ENCODE measurements at regions not wholly inside any gene's neighbourhood (a gene's known extent, or its start where the extent isn't known, plus 50 kb on each side); places are given as distances from the start of the nearest gene placed in this dataset.

GRCh38 chr12:93015871-93016751, 87.0 kb upstream of the EEA1 start:
- Histone ChIP-seq H3K9ac (ENCODE audit: low read length in 2 of 2) (no peak overlapping the region), H3K36me3 (ENCODE audit: control insufficient read depth in 2 of 2, insufficient read depth in 2 of 2, low read length in 2 of 2) (no peaks in the 10 kb centered on the region), H3K27me3 (ENCODE audit: control insufficient read depth in 1 of 2, insufficient read depth in 2 of 2, low read length in 2 of 2) (no peaks in the 10 kb centered on the region), H3K27ac (ENCODE audit: low read length) (no peak overlapping the region), H3K4me3 (ENCODE audit: low read length in 2 of 2) (no peak overlapping the region), H3K9me3 (ENCODE audit: control insufficient read depth in 2 of 2, low read length in 2 of 2) (no peaks in the 10 kb centered on the region), H3K4me1 (ENCODE audit: control insufficient read depth, insufficient read depth, low read length) (no peaks in the 10 kb centered on the region)

- Histone ChIP-seq H3K9me3 (ENCODE audit: control insufficient read depth in 2 of 2, low read length in 2 of 2) (no peaks in the 10 kb centered on the region), H3K4me3 (ENCODE audit: low read length in 2 of 2) (no peak overlapping the region), H3K27ac (ENCODE audit: low read length) (no peak overlapping the region), H3K4me1 (ENCODE audit: control insufficient read depth, insufficient read depth, low read length) (no peaks in the 10 kb centered on the region), H3K27me3 (ENCODE audit: control insufficient read depth in 1 of 2, insufficient read depth in 2 of 2, low read length in 2 of 2) (no peaks in the 10 kb centered on the region), H3K36me3 (ENCODE audit: control insufficient read depth in 2 of 2, insufficient read depth in 2 of 2, low read length in 2 of 2) (no peaks in the 10 kb centered on the region), H3K9ac (ENCODE audit: low read length in 2 of 2) (no peak overlapping the region)
Observed at GRCh38 chr12:93016752-93017350, 87.8 kb upstream of the EEA1 start.

- Histone ChIP-seq H3K36me3 (ENCODE audit: control insufficient read depth in 2 of 2, insufficient read depth in 2 of 2, low read length in 2 of 2) (no peaks in the 10 kb centered on the region), H3K27ac (ENCODE audit: low read length) (no peak overlapping the region), H3K4me3 (ENCODE audit: low read length in 2 of 2) (no peak overlapping the region), H3K9ac (ENCODE audit: low read length in 2 of 2) (no peak overlapping the region), H3K9me3 (ENCODE audit: control insufficient read depth in 2 of 2, low read length in 2 of 2) (no peaks in the 10 kb centered on the region), H3K4me1 (ENCODE audit: control insufficient read depth, insufficient read depth, low read length) (no peaks in the 10 kb centered on the region), H3K27me3 (ENCODE audit: control insufficient read depth in 1 of 2, insufficient read depth in 2 of 2, low read length in 2 of 2) (no peaks in the 10 kb centered on the region)
Observed at GRCh38 chr12:93018610-93019009, 89.5 kb upstream of the EEA1 start.

- Histone ChIP-seq H3K9me3 (ENCODE audit: control insufficient read depth in 2 of 2, low read length in 2 of 2) (no peaks in the 10 kb centered on the region), H3K27me3 (ENCODE audit: control insufficient read depth in 1 of 2, insufficient read depth in 2 of 2, low read length in 2 of 2) (no peaks in the 10 kb centered on the region), H3K9ac (ENCODE audit: low read length in 2 of 2) (no peak overlapping the region), H3K36me3 (ENCODE audit: control insufficient read depth in 2 of 2, insufficient read depth in 2 of 2, low read length in 2 of 2) (no peaks in the 10 kb centered on the region), H3K27ac (ENCODE audit: low read length) (no peak overlapping the region), H3K4me1 (ENCODE audit: control insufficient read depth, insufficient read depth, low read length) (no peaks in the 10 kb centered on the region), H3K4me3 (ENCODE audit: low read length in 2 of 2) (no peak overlapping the region)
Observed at GRCh38 chr12:93019212-93019927, 90.3 kb upstream of the EEA1 start.

- H3K9ac ChIP-seq (ENCODE audit: low read length in 2 of 2), result no peak overlapping the region
- no peaks in the 10 kb centered on the region for H3K9me3 ChIP-seq (ENCODE audit: control insufficient read depth in 2 of 2, low read length in 2 of 2)
- H3K4me3 ChIP-seq (ENCODE audit: low read length in 2 of 2), result no peak overlapping the region
- H3K27me3 ChIP-seq (ENCODE audit: control insufficient read depth in 1 of 2, insufficient read depth in 2 of 2, low read length in 2 of 2), result no peaks in the 10 kb centered on the region
- no peaks in the 10 kb centered on the region for H3K4me1 ChIP-seq (ENCODE audit: control insufficient read depth, insufficient read depth, low read length)
- no peaks in the 10 kb centered on the region for H3K36me3 ChIP-seq (ENCODE audit: control insufficient read depth in 2 of 2, insufficient read depth in 2 of 2, low read length in 2 of 2)
- no peak overlapping the region for H3K27ac ChIP-seq (ENCODE audit: low read length)
Observed at GRCh38 chr12:93019975-93020630, 91.0 kb upstream of the EEA1 start.

GRCh38 chr12:93020631-93021597, 91.8 kb upstream of the EEA1 start:
- H3K9ac ChIP-seq (ENCODE audit: low read length in 2 of 2), result no peak overlapping the region
- H3K4me3 ChIP-seq (ENCODE audit: low read length in 2 of 2), result no peak overlapping the region
- no peaks in the 10 kb centered on the region for H3K9me3 ChIP-seq (ENCODE audit: control insufficient read depth in 2 of 2, low read length in 2 of 2)
- no peaks in the 10 kb centered on the region for H3K27me3 ChIP-seq (ENCODE audit: control insufficient read depth in 1 of 2, insufficient read depth in 2 of 2, low read length in 2 of 2)
- no peaks in the 10 kb centered on the region for H3K4me1 ChIP-seq (ENCODE audit: control insufficient read depth, insufficient read depth, low read length)
- no peaks in the 10 kb centered on the region for H3K36me3 ChIP-seq (ENCODE audit: control insufficient read depth in 2 of 2, insufficient read depth in 2 of 2, low read length in 2 of 2)
- no peak overlapping the region for H3K27ac ChIP-seq (ENCODE audit: low read length)

GRCh38 chr12:93022603-93023340, 93.7 kb upstream of the EEA1 start:
- Histone ChIP-seq H3K4me3 (ENCODE audit: low read length in 2 of 2) (no peak overlapping the region), H3K9me3 (ENCODE audit: control insufficient read depth in 2 of 2, low read length in 2 of 2) (no peaks in the 10 kb centered on the region), H3K27me3 (ENCODE audit: control insufficient read depth in 1 of 2, insufficient read depth in 2 of 2, low read length in 2 of 2) (no peaks in the 10 kb centered on the region), H3K36me3 (ENCODE audit: control insufficient read depth in 2 of 2, insufficient read depth in 2 of 2, low read length in 2 of 2) (no peaks in the 10 kb centered on the region), H3K27ac (ENCODE audit: low read length) (no peak overlapping the region), H3K9ac (ENCODE audit: low read length in 2 of 2) (no peak overlapping the region), H3K4me1 (ENCODE audit: control insufficient read depth, insufficient read depth, low read length) (no peaks in the 10 kb centered on the region)

GRCh38 chr12:93025145-93026103, 96.3 kb upstream of the EEA1 start:
- Histone ChIP-seq H3K4me3 (ENCODE audit: low read length in 2 of 2) (no peak overlapping the region), H3K27me3 (ENCODE audit: control insufficient read depth in 1 of 2, insufficient read depth in 2 of 2, low read length in 2 of 2) (no peaks in the 10 kb centered on the region), H3K4me1 (ENCODE audit: control insufficient read depth, insufficient read depth, low read length) (no peaks in the 10 kb centered on the region), H3K9ac (ENCODE audit: low read length in 2 of 2) (no peak overlapping the region), H3K36me3 (ENCODE audit: control insufficient read depth in 2 of 2, insufficient read depth in 2 of 2, low read length in 2 of 2) (no peaks in the 10 kb centered on the region), H3K27ac (ENCODE audit: low read length) (no peak overlapping the region), H3K9me3 (ENCODE audit: control insufficient read depth in 2 of 2, low read length in 2 of 2) (no peaks in the 10 kb centered on the region)

- Histone ChIP-seq H3K27me3 (ENCODE audit: control insufficient read depth in 1 of 2, insufficient read depth in 2 of 2, low read length in 2 of 2) (no peaks in the 10 kb centered on the region), H3K4me3 (ENCODE audit: low read length in 2 of 2) (no peak overlapping the region), H3K9me3 (ENCODE audit: control insufficient read depth in 2 of 2, low read length in 2 of 2) (no peaks in the 10 kb centered on the region), H3K27ac (ENCODE audit: low read length) (no peak overlapping the region), H3K9ac (ENCODE audit: low read length in 2 of 2) (no peak overlapping the region), H3K36me3 (ENCODE audit: control insufficient read depth in 2 of 2, insufficient read depth in 2 of 2, low read length in 2 of 2) (no peaks in the 10 kb centered on the region), H3K4me1 (ENCODE audit: control insufficient read depth, insufficient read depth, low read length) (no peaks in the 10 kb centered on the region)
Observed at GRCh38 chr12:93027041-93027440, 97.9 kb upstream of the EEA1 start.
